ENCODE measurements at regions not wholly inside any gene's neighbourhood (a gene's known extent, or its start where the extent isn't known, plus 50 kb on each side); places are given as distances from the start of the nearest gene placed in this dataset.

DNA sequence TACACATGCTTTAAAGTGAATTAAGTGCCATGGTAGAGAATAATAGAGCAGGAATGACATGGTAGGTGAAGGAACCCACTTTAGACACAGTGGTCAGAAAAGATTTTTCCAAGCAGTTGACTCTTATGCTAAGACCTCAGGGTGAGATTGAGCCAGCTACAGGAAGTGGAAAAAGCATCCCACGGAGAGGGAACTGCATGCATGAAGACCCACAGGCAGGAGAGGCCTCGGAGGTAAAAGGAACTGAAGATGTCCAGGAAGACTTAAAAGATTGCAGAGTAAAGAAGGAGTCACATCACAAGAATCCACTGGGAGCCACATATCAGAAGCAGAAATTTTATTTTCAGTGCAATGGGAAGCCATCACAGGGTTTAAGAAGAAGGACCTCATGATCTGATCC, 499.2 kb upstream of the FAM98A start:
- CTCF ChIA-PET: no interaction called here
- Mint-ChIP-seq H3K4me3 (no peak overlapping the region), H3K27me3 (no peaks in the 10 kb centered on the region), H3K36me3 (no peaks in the 10 kb centered on the region), H3K27ac (no peak overlapping the region), H3K9me3 (no peaks in the 10 kb centered on the region), H3K4me1 (no peaks in the 10 kb centered on the region)
- DNase-seq: no peak

DNA sequence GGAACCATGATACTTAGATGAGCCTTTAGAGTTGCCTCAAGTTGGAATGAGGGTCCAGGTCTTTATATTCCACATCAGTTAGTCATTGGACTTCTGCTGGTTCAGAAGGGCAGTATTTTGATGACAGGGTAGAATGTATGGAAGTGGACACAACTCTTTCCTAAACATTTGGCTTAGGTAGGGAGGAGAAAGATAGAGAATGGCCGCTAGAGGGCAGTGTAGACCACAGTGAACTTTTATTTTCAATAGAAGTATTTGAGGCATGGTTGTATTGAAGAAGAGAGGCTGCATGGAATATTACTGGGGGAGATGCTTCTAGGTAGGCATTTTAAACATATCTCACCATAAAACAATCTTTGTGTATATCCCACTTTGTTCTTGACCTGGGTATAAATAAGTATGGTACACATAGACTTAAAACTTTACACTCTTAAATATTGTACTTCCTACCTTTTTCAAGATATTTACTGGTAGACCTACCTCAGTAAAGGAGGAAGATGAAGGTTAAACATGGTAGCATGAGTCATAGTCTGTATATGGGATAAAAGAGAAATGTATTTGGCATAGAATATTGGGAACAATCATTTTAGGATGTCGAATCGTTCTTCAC, 497.6 kb upstream of the FAM98A start:
- H3K9me3 Mint-ChIP-seq: no peaks in the 10 kb centered on the region
- H3K36me3 Mint-ChIP-seq: no peaks in the 10 kb centered on the region
- H3K4me1 Mint-ChIP-seq: no peaks in the 10 kb centered on the region
- H3K27me3 Mint-ChIP-seq: no peaks in the 10 kb centered on the region
- no peak overlapping the region for H3K27ac Mint-ChIP-seq
- CTCF ChIA-PET: interaction anchor here (1.2 kb wide), 1 partner anchor 13 kb away, joined by 4 read pairs; no protein-coding TSS in a partner anchor
- no peak overlapping the region for H3K4me3 Mint-ChIP-seq
- DNase-seq: peak; percentile 54

DNA sequence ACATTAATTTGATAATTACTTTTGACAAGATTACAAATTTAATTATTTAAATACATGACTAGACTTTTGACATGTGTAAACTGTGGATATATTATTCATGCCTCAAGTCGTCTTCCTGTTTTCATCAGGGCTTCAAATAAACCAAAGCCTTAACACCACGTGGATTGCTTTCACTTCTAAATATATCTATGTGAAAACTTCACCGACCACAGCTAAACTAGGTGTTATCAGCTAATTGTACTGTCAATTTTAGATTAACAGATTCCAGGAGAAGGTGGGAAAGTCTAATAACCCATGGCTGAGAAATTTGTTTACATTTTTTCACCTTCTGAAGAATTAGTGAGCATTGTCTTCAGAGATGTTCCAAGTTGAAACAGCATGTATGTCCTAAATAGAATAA, 494.7 kb upstream of the FAM98A start:
- Mint-ChIP-seq H3K4me1 (no peaks in the 10 kb centered on the region), H3K27ac (no peak overlapping the region), H3K27me3 (no peaks in the 10 kb centered on the region), H3K36me3 (no peaks in the 10 kb centered on the region), H3K9me3 (no peaks in the 10 kb centered on the region), H3K4me3 (no peak overlapping the region)
- DNase-seq: no peak
- CTCF ChIA-PET: no interaction called here

DNA sequence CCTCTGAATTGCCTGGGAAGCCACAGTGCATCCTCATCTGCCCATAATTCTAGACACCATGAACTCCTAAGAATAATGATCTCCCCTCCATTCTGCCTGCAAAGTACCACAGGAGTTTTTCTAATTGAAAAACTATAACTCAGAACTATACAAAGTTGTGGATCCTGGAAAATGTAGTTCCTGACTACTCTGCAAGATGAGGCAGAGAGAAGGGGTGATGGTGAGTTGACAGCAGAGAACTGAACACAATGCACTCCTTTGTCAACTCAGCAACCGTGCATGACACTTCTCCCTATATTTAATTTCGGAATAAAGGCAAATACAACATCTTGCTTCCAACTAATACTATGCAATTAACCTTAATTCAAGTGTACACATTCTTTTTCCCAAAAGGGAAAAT, 471.1 kb upstream of the FAM98A start:
- no peaks in the 10 kb centered on the region for H3K36me3 Mint-ChIP-seq
- H3K4me3 Mint-ChIP-seq: no peak overlapping the region
- no peak for DNase-seq
- CTCF ChIA-PET: no interaction called here
- no peaks in the 10 kb centered on the region for H3K4me1 Mint-ChIP-seq
- H3K9me3 Mint-ChIP-seq: no peaks in the 10 kb centered on the region
- no peaks in the 10 kb centered on the region for H3K27me3 Mint-ChIP-seq
- H3K27ac Mint-ChIP-seq: no peak overlapping the region

DNA sequence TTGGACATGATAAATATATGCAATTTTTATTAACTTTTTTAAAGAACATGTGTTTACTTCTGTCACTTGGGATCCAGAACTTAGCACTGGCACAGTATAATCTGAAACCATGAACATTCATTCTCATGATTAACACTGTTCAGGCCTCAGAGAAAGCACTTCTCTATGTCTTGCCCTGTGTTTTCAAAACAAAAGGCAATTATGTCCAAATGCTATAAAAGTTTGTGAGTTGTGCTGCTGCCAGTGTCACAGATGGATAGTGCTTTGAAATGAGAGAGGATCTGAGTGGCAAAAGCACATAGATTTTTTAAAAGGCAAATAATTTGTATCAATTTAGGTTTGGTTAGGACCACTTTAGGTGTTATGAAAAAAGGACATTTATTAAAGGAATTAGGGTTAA, 470.5 kb upstream of the FAM98A start:
- H3K27me3 Mint-ChIP-seq: no peaks in the 10 kb centered on the region
- no peaks in the 10 kb centered on the region for H3K4me1 Mint-ChIP-seq
- no peak overlapping the region for H3K27ac Mint-ChIP-seq
- no peaks in the 10 kb centered on the region for H3K9me3 Mint-ChIP-seq
- CTCF ChIA-PET: no interaction called here
- H3K36me3 Mint-ChIP-seq: no peaks in the 10 kb centered on the region
- H3K4me3 Mint-ChIP-seq: no peak overlapping the region
- DNase-seq: no peak

DNA sequence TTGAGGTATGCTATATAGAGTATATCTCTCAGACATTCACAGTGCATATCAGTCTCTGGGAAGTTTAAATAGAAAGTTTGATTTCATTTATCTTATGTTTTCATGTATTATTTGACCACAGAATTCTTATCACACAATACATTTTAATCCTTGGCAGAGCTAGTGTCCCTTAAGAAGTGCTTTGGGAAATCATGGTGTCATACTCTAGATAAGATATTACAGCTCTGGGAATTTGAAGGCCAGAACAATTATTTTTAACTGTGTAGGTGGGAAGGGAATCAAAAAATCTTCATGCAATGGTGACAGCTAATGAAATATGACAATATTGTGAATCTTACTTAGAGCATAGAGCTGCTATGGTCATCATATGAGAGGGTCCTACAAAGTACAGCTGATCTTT, 451.3 kb upstream of the FAM98A start:
- CTCF ChIA-PET: no interaction called here
- H3K27ac Mint-ChIP-seq: no peak overlapping the region
- no peaks in the 10 kb centered on the region for H3K4me1 Mint-ChIP-seq
- peaks cover 3% of the 10 kb centered on the region for H3K9me3 Mint-ChIP-seq
- H3K27me3 Mint-ChIP-seq: no peaks in the 10 kb centered on the region
- H3K36me3 Mint-ChIP-seq: no peaks in the 10 kb centered on the region
- no peak overlapping the region for H3K4me3 Mint-ChIP-seq
- DNase-seq: no peak

DNA sequence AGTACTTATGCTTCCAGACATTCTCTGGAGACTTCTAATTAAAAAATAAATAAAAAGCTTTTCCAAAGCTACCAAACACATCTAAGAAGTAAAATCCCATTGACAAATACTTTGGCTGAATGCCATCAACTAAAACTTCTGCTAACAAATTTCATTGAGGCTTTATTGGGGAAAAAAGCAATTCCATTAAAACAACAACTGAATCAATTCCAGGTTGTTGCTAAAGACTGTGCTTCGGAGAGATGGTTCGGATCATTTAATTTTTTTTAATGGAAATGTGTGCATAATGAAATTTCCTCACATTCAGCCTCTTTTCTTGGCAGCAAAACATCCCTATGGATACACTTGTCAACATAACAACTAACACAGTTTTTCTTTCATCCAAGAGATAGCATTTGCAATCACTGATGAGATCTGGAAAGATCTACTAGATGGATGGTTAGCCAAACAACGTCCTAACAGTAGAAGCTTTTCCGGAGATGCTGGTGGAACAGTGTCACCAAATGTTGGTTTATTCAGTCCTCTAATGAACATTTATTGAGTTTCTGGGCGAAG, 446.1 kb upstream of the FAM98A start:
- H3K4me3 Mint-ChIP-seq: no peak overlapping the region
- no peaks in the 10 kb centered on the region for H3K27me3 Mint-ChIP-seq
- peaks cover 4% of the 10 kb centered on the region for H3K9me3 Mint-ChIP-seq
- CTCF ChIA-PET: no interaction called here
- DNase-seq: no peak
- H3K36me3 Mint-ChIP-seq: no peaks in the 10 kb centered on the region
- H3K4me1 Mint-ChIP-seq: no peaks in the 10 kb centered on the region
- H3K27ac Mint-ChIP-seq: no peak overlapping the region

DNA sequence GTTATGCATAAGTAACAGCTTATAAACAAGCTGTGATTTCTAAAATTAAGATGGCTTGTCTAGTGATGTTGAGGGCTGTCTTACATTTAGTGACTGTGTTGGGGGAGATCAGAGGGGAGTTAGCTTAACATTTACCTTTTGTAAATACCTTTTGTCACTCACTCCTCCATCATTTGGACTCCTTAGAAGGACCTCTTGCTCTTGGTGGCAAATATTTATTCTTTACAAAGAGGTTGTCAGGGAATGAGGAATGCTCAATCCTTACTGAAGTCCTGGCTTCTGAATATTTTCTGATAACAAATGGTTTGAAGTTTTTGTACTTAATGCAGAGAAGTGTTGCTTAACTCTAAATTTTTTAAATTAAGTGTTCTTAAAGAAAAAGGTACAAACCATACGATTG, 438.8 kb upstream of the FAM98A start:
- no peak for DNase-seq
- Mint-ChIP-seq H3K4me1 (no peaks in the 10 kb centered on the region), H3K27ac (no peak overlapping the region), H3K36me3 (no peaks in the 10 kb centered on the region), H3K9me3 (no peaks in the 10 kb centered on the region), H3K4me3 (no peak overlapping the region), H3K27me3 (no peaks in the 10 kb centered on the region)
- CTCF ChIA-PET: no interaction called here

DNA sequence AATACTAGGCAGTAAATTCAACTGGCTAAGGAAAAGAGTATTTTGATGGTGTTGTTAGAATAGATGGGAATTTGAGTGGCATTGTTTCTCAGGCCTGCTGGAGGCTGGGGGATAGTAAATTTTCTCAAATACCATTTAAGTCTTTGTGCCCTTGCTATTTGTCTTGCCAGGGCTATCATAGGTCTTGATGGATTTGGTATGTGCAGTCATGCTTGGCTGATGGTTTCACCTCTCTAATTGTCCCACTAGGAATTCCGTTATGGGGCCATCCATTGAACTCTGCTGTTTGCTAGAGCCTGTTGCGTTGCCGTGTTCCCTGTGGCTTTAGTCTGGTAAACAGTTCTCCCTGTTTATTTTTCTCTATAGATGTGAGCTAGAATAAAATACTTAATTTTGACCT, 438.1 kb upstream of the FAM98A start:
- Mint-ChIP-seq H3K36me3 (no peaks in the 10 kb centered on the region), H3K4me3 (no peak overlapping the region), H3K27me3 (no peaks in the 10 kb centered on the region), H3K27ac (no peak overlapping the region), H3K9me3 (no peaks in the 10 kb centered on the region), H3K4me1 (no peaks in the 10 kb centered on the region)
- DNase-seq: no peak
- CTCF ChIA-PET: no interaction called here

DNA sequence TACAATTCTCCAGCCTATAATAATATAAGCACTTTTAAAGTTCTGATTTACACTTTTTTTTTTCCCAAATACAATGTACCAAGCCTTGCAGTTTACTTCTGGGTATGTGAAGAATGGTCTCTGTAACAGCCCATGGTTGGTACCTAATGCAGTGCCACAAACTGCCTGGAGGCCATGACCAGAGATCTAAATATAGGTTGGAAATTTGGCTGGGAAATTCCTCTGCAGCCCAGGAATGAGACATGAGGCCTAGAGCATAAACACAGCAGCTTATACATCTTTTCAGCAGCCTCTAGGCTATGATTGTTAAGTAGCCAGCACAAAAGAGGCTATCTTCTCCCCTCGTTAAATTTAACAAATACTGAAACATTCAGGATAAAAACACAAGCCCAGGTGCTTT, 432.0 kb upstream of the FAM98A start:
- H3K4me1 Mint-ChIP-seq: no peaks in the 10 kb centered on the region
- H3K27me3 Mint-ChIP-seq: no peaks in the 10 kb centered on the region
- CTCF ChIA-PET: no interaction called here
- no peaks in the 10 kb centered on the region for H3K36me3 Mint-ChIP-seq
- no peaks in the 10 kb centered on the region for H3K9me3 Mint-ChIP-seq
- H3K4me3 Mint-ChIP-seq: no peak overlapping the region
- no peak overlapping the region for H3K27ac Mint-ChIP-seq
- DNase-seq: no peak

DNA sequence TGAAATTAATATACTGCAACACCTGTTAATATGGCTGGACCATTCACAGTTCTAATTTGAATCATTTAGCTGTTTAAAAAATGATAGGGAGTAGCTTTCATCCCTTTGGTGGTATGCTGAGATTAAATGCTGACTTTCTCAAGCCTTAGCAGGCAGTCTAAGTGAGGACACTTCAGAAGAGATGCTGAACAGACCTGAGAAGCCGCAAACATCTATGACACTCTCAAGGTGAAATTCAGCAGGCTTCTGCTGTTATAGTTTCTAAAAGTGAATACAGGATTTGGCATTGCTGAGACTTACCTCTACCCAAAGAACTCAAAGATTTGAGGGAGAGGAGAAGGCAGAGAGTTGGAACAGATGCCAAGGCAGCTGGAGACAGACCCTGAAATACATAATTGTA, 431.2 kb upstream of the FAM98A start:
- Mint-ChIP-seq H3K4me3 (no peak overlapping the region), H3K36me3 (no peaks in the 10 kb centered on the region), H3K9me3 (no peaks in the 10 kb centered on the region), H3K27ac (no peak overlapping the region), H3K27me3 (no peaks in the 10 kb centered on the region), H3K4me1 (no peaks in the 10 kb centered on the region)
- CTCF ChIA-PET: no interaction called here
- no peak for DNase-seq

DNA sequence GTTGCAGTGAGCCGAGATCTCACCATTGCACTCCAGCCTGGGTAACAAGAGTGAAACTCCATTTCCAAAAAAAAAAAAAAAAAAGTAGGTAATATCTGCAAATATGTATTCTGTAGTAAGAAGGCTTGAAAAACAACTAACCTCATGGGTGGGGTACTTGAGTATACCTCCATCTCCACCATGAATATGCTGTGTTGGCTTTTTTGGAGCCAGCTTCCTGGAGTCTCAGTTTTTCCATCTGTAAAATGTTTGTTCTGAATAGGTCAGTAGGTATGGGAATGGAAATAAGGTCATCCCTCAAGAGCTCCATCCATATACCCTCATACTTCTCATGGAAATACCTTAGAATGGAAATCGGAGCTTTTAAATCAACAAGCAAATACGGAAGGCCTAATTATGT, 430.0 kb upstream of the FAM98A start:
- Mint-ChIP-seq H3K36me3 (no peaks in the 10 kb centered on the region), H3K4me3 (no peak overlapping the region), H3K9me3 (no peaks in the 10 kb centered on the region), H3K27ac (no peak overlapping the region), H3K4me1 (no peaks in the 10 kb centered on the region), H3K27me3 (no peaks in the 10 kb centered on the region)
- CTCF ChIA-PET: no interaction called here
- DNase-seq: no peak

DNA sequence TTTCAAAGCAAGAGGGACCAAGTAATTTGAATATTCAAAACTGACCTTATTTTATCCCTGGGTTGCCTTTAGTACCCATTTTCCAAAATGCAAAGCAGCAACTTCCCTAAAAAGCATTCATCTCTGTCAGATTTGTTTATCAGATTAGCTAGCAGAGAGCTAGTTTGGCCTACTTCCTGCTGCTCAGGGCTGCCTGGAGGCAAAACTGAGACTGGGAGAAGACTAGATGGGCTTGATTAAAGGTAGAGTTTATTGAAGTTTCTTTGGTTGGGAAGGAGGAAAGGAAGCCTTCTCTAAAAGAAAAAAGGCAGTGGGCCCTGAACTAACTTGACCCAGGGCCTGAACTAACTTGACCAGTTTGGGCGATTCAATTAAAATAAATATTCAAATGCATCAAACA, 426.1 kb upstream of the FAM98A start:
- Mint-ChIP-seq H3K36me3 (no peaks in the 10 kb centered on the region), H3K27ac (no peak overlapping the region), H3K4me1 (no peaks in the 10 kb centered on the region), H3K9me3 (no peaks in the 10 kb centered on the region), H3K27me3 (no peaks in the 10 kb centered on the region), H3K4me3 (no peak overlapping the region)
- CTCF ChIA-PET: no interaction called here
- no peak for DNase-seq

DNA sequence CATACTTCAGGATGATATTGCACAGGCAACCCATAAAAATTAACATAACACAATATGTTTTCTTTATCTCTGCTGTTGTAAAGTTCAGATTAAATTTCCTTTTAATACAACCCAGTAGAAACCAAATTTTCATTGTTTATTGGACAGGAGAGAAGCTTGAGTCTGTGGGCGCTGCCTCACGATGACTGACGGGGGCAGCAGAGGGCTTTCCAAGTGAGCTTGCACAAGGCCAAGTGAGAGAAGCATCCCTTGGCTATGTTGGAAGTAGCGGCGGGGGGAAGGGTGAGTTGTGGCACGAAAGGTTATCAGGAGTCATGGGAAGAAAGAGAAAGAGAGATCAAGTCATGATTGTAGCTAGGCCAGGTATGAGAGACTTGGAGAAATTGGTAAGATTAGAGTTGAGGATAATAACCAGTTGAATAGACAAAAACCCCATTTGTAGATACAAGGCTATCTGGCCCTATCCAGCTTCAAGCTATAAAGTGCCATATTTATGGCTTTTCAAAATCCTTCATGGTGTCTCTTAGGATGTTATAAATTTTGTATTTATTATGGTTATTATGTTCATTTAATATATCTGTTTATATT, 413.7 kb upstream of the FAM98A start:
- CTCF ChIA-PET: interaction anchor here (1.0 kb wide), 1 partner anchor 9 kb away, joined by 3 read pairs; no protein-coding TSS in a partner anchor

DNA sequence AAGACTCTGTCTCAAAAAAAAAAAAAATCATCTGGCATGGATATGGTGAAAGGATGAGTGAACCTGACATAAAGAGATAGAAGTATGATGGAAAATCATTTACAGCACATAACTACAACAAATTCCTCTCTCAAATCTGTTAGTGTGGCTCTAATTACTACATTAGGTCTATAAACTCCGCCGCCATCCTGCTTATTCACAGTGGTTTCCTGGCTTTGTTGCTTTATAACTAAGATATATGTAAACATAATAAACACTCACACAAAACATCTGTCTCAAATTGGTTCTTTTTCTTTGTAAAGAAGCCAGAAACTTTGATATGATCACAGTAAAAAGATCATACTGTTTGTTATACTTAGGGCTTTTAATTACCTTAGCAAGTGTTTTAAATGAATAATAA, 412.6 kb upstream of the FAM98A start:
- Mint-ChIP-seq H3K4me3 (no peak overlapping the region), H3K27me3 (no peaks in the 10 kb centered on the region), H3K36me3 (no peaks in the 10 kb centered on the region), H3K4me1 (no peaks in the 10 kb centered on the region), H3K9me3 (no peaks in the 10 kb centered on the region), H3K27ac (no peak overlapping the region)
- no peak for DNase-seq
- CTCF ChIA-PET: no interaction called here

More for the DNA sequence above, 413.7 kb upstream of the FAM98A start:
- H3K27ac Mint-ChIP-seq: no peak overlapping the region
- H3K9me3 Mint-ChIP-seq: no peaks in the 10 kb centered on the region
- no peak overlapping the region for H3K4me3 Mint-ChIP-seq
- peak; percentile 30 for DNase-seq
- H3K36me3 Mint-ChIP-seq: no peaks in the 10 kb centered on the region
- H3K4me1 Mint-ChIP-seq: no peaks in the 10 kb centered on the region
- H3K27me3 Mint-ChIP-seq: no peaks in the 10 kb centered on the region

Data from activated naive CD4-positive, alpha-beta T cell treated with anti-CD3 and anti-CD28 coated beads, Interleukin-2, amount 10 ng/mL, durations not matched to agents 7 days and 5 days (primary cell).